Fibroblast of mammary gland (primary cell): ENCODE measurements at regions not wholly inside any gene's neighbourhood (a gene's known extent, or its start where the extent isn't known, plus 50 kb on each side); places are given as distances from the start of the nearest gene placed in this dataset.

ENCODE experiments used
- DNase-seq: peaks from one replicate; pipeline ENCODE4 v3.0.0-alpha.2; 2010; ENCODE audit warnings: low read depth
- H3K4me3 ChIP-seq: 2 replicates; pipeline ENCODE4 v1.5.1; 2011; ENCODE audit warnings: low read depth, mild to moderate bottlenecking, low read length, moderate library complexity; ENCODE audit not compliant: control insufficient read depth
- TF ChIP-seq, protein P1 (sequence below): conservative IDR thresholded peaks from 2 replicates; pipeline ENCODE4 v1.5.1; 2011; ENCODE audit warnings: low read depth, low read length, inconsistent platforms; ENCODE audit not compliant: control insufficient read depth, insufficient read depth

DNA sequence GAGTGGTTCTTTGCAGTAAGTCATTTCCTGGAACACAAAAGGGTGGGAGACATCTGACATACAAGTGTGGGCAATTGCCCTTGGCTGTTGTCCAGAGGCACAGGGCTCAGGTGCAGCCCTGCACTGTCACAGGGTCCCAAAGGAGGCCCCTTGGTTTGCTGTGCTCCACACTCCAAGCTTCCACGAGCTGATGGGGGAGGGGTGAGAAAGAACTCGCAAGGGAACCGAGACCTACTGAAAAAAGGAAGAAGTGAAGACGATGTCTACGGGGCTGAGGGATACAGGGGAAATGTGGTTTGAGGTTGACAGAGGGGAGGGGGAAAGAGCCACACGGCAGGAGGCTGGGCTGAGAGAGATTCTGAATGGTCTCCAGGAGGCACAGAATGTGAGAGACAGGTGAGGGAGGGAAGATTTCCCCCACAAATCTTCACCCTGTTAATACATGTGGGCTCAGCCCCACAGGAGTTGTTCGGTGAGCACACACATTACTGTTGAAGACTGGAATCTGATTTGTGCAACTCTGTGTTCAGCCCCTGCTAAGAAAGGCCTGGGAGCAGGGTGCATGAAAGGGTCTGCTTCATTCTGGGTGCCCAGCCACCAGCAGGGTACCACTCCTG, 123.4 kb downstream of the LY86 start:
- no peak overlapping the region for H3K4me3 ChIP-seq
- no peak for DNase-seq
- TF ChIP-seq, protein P1, sequence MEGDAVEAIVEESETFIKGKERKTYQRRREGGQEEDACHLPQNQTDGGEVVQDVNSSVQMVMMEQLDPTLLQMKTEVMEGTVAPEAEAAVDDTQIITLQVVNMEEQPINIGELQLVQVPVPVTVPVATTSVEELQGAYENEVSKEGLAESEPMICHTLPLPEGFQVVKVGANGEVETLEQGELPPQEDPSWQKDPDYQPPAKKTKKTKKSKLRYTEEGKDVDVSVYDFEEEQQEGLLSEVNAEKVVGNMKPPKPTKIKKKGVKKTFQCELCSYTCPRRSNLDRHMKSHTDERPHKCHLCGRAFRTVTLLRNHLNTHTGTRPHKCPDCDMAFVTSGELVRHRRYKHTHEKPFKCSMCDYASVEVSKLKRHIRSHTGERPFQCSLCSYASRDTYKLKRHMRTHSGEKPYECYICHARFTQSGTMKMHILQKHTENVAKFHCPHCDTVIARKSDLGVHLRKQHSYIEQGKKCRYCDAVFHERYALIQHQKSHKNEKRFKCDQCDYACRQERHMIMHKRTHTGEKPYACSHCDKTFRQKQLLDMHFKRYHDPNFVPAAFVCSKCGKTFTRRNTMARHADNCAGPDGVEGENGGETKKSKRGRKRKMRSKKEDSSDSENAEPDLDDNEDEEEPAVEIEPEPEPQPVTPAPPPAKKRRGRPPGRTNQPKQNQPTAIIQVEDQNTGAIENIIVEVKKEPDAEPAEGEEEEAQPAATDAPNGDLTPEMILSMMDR: no peak

DNA sequence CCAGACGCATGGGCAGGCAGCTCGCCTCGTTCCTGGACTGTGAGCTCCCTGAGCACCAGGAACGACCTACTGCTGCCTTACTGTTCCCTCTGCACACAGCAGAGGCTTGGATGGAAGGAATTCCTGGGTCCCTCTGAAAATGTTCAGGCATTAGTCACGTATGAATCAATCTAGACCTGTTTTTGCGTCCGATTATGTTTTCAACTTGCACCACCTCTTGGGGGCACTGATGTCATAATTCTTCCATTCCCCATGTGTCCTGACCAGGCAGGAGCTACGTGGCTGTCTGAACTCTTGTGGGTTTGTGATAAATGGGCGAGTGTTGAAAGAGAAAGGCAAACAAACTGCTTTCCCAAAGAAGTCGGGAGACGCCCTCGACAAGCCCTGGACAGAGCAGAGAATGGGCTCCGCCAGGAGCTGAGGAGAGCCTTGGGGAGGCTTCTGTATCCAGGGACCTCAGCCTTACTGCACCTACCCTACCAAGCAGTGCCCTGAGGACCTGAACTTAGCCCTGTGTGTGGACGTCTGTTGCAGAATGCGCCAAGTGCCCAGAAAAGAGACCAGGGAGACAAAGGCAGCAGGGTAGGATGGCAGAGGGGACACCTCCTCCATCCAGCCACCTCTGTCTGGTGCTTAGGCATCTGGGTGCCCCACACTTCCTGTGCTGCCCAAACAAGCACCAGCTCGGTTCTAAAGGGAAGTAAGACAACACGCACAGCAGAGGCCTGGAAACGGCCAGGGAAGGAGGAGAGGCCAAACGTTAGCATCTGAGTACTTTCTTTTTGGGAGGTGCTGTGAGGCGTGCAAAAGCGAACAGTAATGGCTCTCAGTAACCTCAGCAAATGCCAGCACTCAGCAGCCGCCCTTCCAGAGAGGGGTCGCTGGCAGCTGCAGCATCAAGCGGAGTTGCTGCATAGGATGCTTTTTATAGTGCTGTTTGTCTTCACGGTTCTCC, 124.2 kb downstream of the LY86 start:
- H3K4me3 ChIP-seq: no peak overlapping the region
- TF ChIP-seq, protein P1: no peak
- peak; percentile 96 for DNase-seq

DNA sequence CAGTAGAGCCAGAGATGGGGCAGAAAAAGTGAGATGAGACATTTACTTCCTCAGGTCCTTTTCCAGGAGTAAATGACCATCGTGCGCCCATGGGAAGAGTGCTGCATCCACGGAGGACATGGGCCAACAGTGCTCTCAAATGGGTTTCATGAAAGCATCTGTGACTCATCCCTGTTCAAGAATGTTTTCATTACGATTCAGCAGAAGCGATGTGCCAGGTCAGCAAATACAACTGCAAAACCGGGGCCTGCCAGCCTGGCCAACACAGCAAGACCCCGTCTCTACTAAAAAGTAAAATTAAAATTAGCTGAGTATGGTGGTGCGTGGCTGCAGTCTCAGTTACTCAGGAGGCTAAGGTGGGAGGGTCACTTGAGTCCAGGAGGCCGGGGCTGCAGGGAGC, 125.1 kb downstream of the LY86 start:
- DNase-seq: peak; percentile 85
- TF ChIP-seq, protein P1: no peak
- no peak overlapping the region for H3K4me3 ChIP-seq

DNA sequence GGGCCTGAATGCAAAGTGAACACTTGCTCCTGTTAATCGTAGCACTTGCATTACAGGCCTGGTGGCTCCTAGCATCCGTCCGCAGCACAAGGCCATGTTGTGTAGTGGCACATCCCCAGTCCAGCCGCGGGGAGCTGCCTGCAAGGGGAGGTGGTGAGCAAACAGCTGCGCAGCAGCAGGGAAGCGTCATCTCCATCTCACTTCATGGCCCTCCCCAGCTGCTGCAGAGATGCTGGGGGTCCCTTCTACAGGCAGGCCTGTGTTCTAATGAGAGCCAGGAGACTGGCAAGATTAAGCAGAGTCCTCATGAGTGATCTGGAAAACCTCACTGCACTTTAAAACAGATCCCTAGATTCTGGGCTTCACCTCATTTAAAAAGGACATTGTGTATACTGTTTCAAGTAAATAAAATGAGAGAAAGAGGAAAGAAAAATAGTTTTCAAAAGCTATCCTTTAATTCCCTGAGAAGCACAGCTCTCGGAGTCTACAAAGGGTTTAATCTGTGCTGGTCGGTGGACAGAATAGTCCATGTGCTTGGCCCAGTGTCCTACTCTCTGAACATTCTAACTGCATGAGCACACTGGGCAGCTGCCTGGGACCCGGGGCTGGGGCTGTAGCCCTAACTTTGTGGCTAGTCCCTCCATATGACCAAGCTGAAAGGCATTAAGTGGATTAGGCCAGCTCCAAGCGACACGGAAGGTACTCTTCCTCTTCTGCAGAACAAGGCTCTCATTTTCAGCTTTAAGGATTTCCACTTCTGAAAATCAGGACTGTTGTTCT, 125.8 kb downstream of the LY86 start:
- no peak for DNase-seq
- H3K4me3 ChIP-seq: no peak overlapping the region
- TF ChIP-seq, protein P1: no peak

DNA sequence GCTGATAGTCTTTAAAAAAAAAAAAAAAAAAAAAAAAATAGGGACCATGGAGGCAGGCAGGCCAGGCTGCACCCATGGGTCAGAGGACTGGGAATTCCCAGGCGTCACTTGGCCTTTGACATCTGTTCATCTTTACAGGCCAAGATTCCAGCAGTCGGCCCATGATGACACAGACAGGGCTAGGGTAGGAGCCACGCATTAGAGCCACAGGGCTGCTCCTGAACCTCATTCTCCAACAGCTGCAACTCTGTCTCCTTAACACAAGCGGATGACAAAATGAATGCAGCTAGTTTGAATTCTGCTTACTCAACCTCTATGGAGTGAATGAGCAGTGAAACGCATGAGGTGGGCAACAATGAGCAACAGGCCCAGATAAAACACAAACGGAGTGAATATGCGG, 126.4 kb downstream of the LY86 start:
- TF ChIP-seq, protein P1: no peak
- H3K4me3 ChIP-seq: no peak overlapping the region
- DNase-seq: no peak

DNA sequence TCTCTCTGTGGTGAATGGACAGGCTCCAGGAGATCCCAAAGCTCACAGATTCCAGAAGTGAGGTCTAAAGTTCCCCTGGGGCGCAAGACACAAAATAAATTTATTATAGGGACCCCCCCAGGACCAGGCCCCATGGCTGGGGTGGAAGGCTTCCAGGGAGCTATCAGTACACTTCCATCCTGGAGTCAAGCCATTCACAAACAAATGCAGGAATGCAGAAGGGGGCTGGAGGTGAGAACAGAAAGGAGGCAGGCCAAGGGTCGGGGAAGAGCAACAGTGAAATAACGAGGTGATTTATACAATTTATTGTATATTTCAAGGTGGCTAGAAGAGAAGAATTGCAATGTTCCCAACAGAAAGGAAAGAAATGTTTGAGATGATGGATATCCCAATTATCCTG, 126.9 kb downstream of the LY86 start:
- H3K4me3 ChIP-seq: no peak overlapping the region
- no peak for DNase-seq
- TF ChIP-seq, protein P1: no peak
